SU-DHL-6 (cell line): ENCODE measurements at regions not wholly inside any gene's neighbourhood (a gene's known extent, or its start where the extent isn't known, plus 50 kb on each side); places are given as distances from the start of the nearest gene placed in this dataset.

Source experiments
- H2AFZ ChIP-seq: fragments of 200-600 bp; sonication (generic); 2 replicates; pipeline ENCODE4 v1.6.1; 2014; ENCODE audit warnings: low read depth, mild to moderate bottlenecking, moderate library complexity, mixed read lengths, antibody characterized with exemption, low read length; ENCODE audit not compliant: severe bottlenecking
- H3F3A ChIP-seq: fragments of 200-600 bp; shearing (Covaris generic); 2 replicates; pipeline ENCODE4 v1.6.0; 2016; ENCODE audit warnings: antibody characterized with exemption, mild to moderate bottlenecking; ENCODE audit not compliant: insufficient read depth
- H3K27ac ChIP-seq: fragments of 200-600 bp; sonication (generic); 2 replicates; pipeline ENCODE4 v1.5.1; 2016; ENCODE audit warnings: low read depth, mild to moderate bottlenecking, low read length, moderate library complexity, mixed read lengths
- H3K27me3 ChIP-seq: fragments of 200-600 bp; sonication (generic), shearing (Covaris generic); 2 replicates; pipeline ENCODE4 v1.6.0; 2014; ENCODE audit warnings: mild to moderate bottlenecking, low read length
- H3K36me3 ChIP-seq: fragments of 200-600 bp; sonication (generic); 2 replicates; pipeline ENCODE4 v1.6.1; 2014; ENCODE audit warnings: mild to moderate bottlenecking, low read length, mixed read lengths
- H3K4me2 ChIP-seq: fragments of 300-600, 200-600 bp; shearing (Covaris generic), sonication (generic); 2 replicates; pipeline ENCODE4 v1.6.0; 2014; ENCODE audit warnings: low read length, low read depth, mild to moderate bottlenecking; ENCODE audit not compliant: poor library complexity, severe bottlenecking
- H3K4me3 ChIP-seq: fragments of 200-600 bp; sonication (generic); 2 replicates; pipeline ENCODE4 v1.5.1; 2014; ENCODE audit warnings: antibody characterized with exemption, low read length, mild to moderate bottlenecking, mixed read lengths; ENCODE audit not compliant: insufficient read depth, poor library complexity, severe bottlenecking
- H3K79me2 ChIP-seq: fragments of 200-600 bp; sonication (generic); 2 replicates; pipeline ENCODE4 v1.6.1; 2014; ENCODE audit warnings: mild to moderate bottlenecking, low read length, moderate library complexity; ENCODE audit not compliant: insufficient read depth
- H3K9ac ChIP-seq: fragments of 200-600 bp; sonication (generic); 2 replicates; pipeline ENCODE4 v1.7.0; 2014; ENCODE audit warnings: mild to moderate bottlenecking, low read length
- H3K9me2 ChIP-seq: fragments of 200-600 bp; sonication (generic); replicated peaks from 2 replicates; pipeline ENCODE4 v1.6.1; 2014; ENCODE audit warnings: low read length; ENCODE audit not compliant: insufficient read depth
- H3K9me3 ChIP-seq: fragments of 200-600 bp; sonication (generic); 2 replicates; pipeline ENCODE4 v1.6.1; 2014; ENCODE audit warnings: low read length, mixed read lengths; ENCODE audit not compliant: insufficient read depth
- H4K20me1 ChIP-seq: fragments of 200-600 bp; sonication (generic); 2 replicates; pipeline ENCODE4 v1.6.1; 2014; ENCODE audit warnings: low read depth, mild to moderate bottlenecking, antibody characterized with exemption, low read length, moderate library complexity, mixed read lengths
- CTCF ChIP-seq: fragments of 200-600 bp; sonication (generic); IDR thresholded peaks from one replicate; pipeline ENCODE4 v1.5.1; 2017; ENCODE audit warnings: antibody characterized with exemption, mild to moderate bottlenecking, low read length, moderate library complexity; ENCODE audit not compliant: insufficient read depth, poor library complexity, severe bottlenecking
- EZH2phosphoT487 ChIP-seq: fragments of 200-600 bp; sonication (generic), shearing (Covaris generic); conservative IDR thresholded peaks from 2 replicates; pipeline ENCODE4 v1.6.1; 2018; ENCODE audit warnings: mild to moderate bottlenecking, antibody characterized with exemption, low read length, moderate library complexity, mixed read lengths

DNA sequence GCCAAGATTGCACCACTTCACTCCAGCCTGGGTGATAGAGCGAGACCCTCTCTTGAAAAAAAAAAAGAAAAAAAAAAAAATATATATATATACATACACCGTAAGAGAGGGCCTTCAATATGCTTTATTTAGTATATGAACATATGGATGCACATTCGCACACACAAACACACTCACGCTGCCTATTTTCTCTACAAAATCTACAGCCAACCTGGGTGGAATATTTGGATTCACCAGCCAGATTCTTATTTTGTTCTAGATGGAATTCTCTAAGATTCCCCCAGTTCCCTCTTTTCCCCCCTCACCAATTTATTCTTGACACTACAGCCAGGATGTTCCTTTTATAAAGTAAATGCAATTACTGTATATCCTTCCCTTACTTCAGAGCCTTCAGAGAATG is 131.6 kb downstream of the TM2D1 start:
- no peaks in the 10 kb centered on the region for H3K27me3 ChIP-seq
- no peak for TF ChIP-seq CTCF
- no peak for TF ChIP-seq EZH2phosphoT487
- H3K27ac ChIP-seq, result no peak overlapping the region
- no peaks in the 10 kb centered on the region for H3K36me3 ChIP-seq
- H3K4me3 ChIP-seq, result no peak overlapping the region
- no peaks in the 10 kb centered on the region for H3K9me3 ChIP-seq
- no peaks in the 10 kb centered on the region for H4K20me1 ChIP-seq
- no peak overlapping the region for H2AFZ ChIP-seq
- no peaks in the 10 kb centered on the region for H3F3A ChIP-seq
- H3K9me2 ChIP-seq, result no peaks in the 10 kb centered on the region
- no peak overlapping the region for H3K9ac ChIP-seq
- no peaks in the 10 kb centered on the region for H3K79me2 ChIP-seq
- H3K4me2 ChIP-seq, result no peak overlapping the region

DNA sequence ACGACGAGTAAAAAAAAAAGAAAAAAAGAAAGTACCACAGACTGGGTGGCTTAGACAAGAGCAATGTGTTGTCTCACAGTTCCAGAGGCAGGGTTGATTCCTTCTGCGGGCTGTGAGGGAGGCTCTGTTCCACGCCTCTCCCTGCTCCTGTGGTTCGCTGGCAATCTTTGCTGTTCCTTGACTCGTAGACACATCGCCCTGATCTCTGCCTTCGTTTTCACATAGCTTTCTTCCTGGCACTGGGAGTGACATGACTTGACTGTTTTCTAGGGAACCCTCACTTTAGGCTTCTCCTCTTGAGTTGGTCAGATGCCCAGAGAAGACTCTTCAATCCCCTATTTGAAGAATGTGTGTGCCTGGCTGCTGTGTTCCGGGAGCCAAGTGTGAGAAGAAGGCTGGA is 133.6 kb downstream of the TM2D1 start:
- TF ChIP-seq EZH2phosphoT487 (no peak), CTCF (no peak)
- no peaks in the 10 kb centered on the region for H3K36me3 ChIP-seq
- no peaks in the 10 kb centered on the region for H3F3A ChIP-seq
- no peak overlapping the region for H3K9ac ChIP-seq
- H2AFZ ChIP-seq, result no peak overlapping the region
- no peaks in the 10 kb centered on the region for H3K27me3 ChIP-seq
- no peaks in the 10 kb centered on the region for H3K9me3 ChIP-seq
- H3K27ac ChIP-seq, result no peak overlapping the region
- H3K4me2 ChIP-seq, result no peak overlapping the region
- H3K4me3 ChIP-seq, result no peak overlapping the region
- no peaks in the 10 kb centered on the region for H3K9me2 ChIP-seq
- no peaks in the 10 kb centered on the region for H4K20me1 ChIP-seq
- H3K79me2 ChIP-seq, result no peaks in the 10 kb centered on the region

GRCh38 chr1:61588736-61589672 is 135.9 kb downstream of the TM2D1 start:
- Histone ChIP-seq H3K27me3 (no peaks in the 10 kb centered on the region), H3K9me3 (no peaks in the 10 kb centered on the region), H3K27ac (no peak overlapping the region), H3K9me2 (no peaks in the 10 kb centered on the region), H4K20me1 (no peaks in the 10 kb centered on the region), H2AFZ (no peak overlapping the region), H3K79me2 (no peaks in the 10 kb centered on the region), H3K4me2 (no peak overlapping the region), H3K4me3 (no peak overlapping the region), H3K36me3 (no peaks in the 10 kb centered on the region), H3F3A (no peaks in the 10 kb centered on the region), H3K9ac (no peak overlapping the region)
- TF ChIP-seq EZH2phosphoT487 (no peak), CTCF (peak; percentile 81)
